ENCODE measurements at regions not wholly inside any gene's neighbourhood (a gene's known extent, or its start where the extent isn't known, plus 50 kb on each side); places are given as distances from the start of the nearest gene placed in this dataset.

DNA sequence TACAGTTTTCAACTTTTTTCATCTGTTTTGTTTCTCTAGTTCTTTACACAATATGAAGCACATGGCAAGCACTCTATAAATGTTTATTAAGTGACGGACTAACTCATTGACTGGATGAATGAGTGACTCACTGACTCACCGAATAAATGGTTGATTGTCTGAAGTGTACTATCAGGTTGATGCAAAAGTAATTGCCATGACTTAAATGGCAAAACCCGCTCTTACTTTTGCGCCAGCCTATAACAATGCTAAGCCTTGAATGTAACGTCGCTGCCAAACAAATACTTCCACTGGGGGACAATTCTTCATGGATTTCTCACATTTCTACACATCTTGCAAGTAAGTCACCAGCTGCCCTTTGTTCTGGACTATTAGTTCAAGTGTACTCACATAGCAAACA is 109.0 kb upstream of the KCTD3 start:
- TF ChIP-seq, protein P1, sequence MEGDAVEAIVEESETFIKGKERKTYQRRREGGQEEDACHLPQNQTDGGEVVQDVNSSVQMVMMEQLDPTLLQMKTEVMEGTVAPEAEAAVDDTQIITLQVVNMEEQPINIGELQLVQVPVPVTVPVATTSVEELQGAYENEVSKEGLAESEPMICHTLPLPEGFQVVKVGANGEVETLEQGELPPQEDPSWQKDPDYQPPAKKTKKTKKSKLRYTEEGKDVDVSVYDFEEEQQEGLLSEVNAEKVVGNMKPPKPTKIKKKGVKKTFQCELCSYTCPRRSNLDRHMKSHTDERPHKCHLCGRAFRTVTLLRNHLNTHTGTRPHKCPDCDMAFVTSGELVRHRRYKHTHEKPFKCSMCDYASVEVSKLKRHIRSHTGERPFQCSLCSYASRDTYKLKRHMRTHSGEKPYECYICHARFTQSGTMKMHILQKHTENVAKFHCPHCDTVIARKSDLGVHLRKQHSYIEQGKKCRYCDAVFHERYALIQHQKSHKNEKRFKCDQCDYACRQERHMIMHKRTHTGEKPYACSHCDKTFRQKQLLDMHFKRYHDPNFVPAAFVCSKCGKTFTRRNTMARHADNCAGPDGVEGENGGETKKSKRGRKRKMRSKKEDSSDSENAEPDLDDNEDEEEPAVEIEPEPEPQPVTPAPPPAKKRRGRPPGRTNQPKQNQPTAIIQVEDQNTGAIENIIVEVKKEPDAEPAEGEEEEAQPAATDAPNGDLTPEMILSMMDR (conservative IDR thresholded peaks at IDR 0.05; ENCODE audit: low read depth, low read length), result no peak
- no peak for TF ChIP-seq EZH2 (IDR thresholded peaks at IDR 0.05; ENCODE audit: low read length, unreplicated experiment)

All from PC-3 (cell line).